WTC11 (cell line): ENCODE measurements at regions not wholly inside any gene's neighbourhood (a gene's known extent, or its start where the extent isn't known, plus 50 kb on each side); places are given as distances from the start of the nearest gene placed in this dataset.

Source experiments
- CREB1 ChIP-seq: sonication (generic); formaldehyde crosslinking; IDR thresholded peaks from 2 replicates; pipeline ENCODE4 v1.8.0; 2023; ENCODE audit warnings: mild to moderate bottlenecking, missing genetic modification reagents
- CTCF ChIP-seq: fragments of 200-600 bp; IDR thresholded peaks from 2 replicates; pipeline ENCODE4 v1.8.0; 2022; ENCODE audit warnings: antibody characterized with exemption
- HMGA2 ChIP-seq: fragments of 250-450 bp; sonication (Bioruptor Pico); IDR thresholded peaks from 2 replicates; pipeline ENCODE4 v1.4.0; 2021; ENCODE audit warnings: mild to moderate bottlenecking, moderate library complexity
- IRF1 ChIP-seq: sonication (generic); formaldehyde crosslinking; IDR thresholded peaks from 2 replicates; pipeline ENCODE4 v1.8.0; 2023; ENCODE audit warnings: missing genetic modification reagents
- ZBTB21 ChIP-seq: sonication (generic); formaldehyde crosslinking; IDR thresholded peaks from 2 replicates; pipeline ENCODE4 v1.8.1; 2023; ENCODE audit warnings: mild to moderate bottlenecking, missing genetic modification reagents, borderline replicate concordance
- ZNF121 ChIP-seq: sonication (generic); formaldehyde crosslinking; IDR thresholded peaks from 2 replicates; pipeline ENCODE4 v1.8.0; 2023; ENCODE audit warnings: missing genetic modification reagents
- TF ChIP-seq, protein P1 (sequence below): sonication (generic); formaldehyde crosslinking; IDR thresholded peaks from 2 replicates; pipeline ENCODE4 v1.8.1; 2023; ENCODE audit warnings: mild to moderate bottlenecking, missing genetic modification reagents, borderline replicate concordance
- TF ChIP-seq, protein P2 (sequence below): fragments of 250-450 bp; sonication (Bioruptor Pico); IDR thresholded peaks from 2 replicates; pipeline ENCODE4 v1.9.0; 2021; ENCODE audit warnings: moderate library complexity, mild to moderate bottlenecking, inconsistent platforms, borderline replicate concordance
- TF ChIP-seq, protein P3 (sequence below): sonication (generic); formaldehyde crosslinking; IDR thresholded peaks from 2 replicates; pipeline ENCODE4 v1.8.1; 2023; ENCODE audit warnings: mild to moderate bottlenecking, missing genetic modification reagents, moderate library complexity

DNA sequence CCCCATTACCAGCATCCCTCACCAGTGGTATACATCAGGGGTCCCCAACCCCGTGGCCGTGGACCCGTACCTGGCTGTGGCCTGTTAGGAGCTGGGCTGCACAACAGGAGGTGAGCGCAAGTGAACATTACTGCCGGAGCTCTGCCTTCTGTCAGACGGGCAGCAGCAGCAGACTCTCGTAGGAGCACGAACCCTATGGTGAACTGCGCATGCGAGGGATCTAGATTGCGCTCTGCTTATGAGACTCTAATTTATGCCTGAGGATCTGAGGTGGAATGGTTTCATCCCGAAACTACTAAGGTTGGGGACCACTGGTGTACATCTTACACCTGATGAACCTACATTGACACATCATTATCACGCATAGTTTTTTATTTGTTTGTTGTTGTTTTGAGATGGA is 52.8 kb upstream of the DHX15 start:
- TF ChIP-seq, protein P1, sequence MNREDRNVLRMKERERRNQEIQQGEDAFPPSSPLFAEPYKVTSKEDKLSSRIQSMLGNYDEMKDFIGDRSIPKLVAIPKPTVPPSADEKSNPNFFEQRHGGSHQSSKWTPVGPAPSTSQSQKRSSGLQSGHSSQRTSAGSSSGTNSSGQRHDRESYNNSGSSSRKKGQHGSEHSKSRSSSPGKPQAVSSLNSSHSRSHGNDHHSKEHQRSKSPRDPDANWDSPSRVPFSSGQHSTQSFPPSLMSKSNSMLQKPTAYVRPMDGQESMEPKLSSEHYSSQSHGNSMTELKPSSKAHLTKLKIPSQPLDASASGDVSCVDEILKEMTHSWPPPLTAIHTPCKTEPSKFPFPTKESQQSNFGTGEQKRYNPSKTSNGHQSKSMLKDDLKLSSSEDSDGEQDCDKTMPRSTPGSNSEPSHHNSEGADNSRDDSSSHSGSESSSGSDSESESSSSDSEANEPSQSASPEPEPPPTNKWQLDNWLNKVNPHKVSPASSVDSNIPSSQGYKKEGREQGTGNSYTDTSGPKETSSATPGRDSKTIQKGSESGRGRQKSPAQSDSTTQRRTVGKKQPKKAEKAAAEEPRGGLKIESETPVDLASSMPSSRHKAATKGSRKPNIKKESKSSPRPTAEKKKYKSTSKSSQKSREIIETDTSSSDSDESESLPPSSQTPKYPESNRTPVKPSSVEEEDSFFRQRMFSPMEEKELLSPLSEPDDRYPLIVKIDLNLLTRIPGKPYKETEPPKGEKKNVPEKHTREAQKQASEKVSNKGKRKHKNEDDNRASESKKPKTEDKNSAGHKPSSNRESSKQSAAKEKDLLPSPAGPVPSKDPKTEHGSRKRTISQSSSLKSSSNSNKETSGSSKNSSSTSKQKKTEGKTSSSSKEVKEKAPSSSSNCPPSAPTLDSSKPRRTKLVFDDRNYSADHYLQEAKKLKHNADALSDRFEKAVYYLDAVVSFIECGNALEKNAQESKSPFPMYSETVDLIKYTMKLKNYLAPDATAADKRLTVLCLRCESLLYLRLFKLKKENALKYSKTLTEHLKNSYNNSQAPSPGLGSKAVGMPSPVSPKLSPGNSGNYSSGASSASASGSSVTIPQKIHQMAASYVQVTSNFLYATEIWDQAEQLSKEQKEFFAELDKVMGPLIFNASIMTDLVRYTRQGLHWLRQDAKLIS (CRISPR knock-in tag): no peak
- TF ChIP-seq CTCF: no peak
- no peak for TF ChIP-seq IRF1
- no peak for TF ChIP-seq HMGA2
- TF ChIP-seq, protein P2, sequence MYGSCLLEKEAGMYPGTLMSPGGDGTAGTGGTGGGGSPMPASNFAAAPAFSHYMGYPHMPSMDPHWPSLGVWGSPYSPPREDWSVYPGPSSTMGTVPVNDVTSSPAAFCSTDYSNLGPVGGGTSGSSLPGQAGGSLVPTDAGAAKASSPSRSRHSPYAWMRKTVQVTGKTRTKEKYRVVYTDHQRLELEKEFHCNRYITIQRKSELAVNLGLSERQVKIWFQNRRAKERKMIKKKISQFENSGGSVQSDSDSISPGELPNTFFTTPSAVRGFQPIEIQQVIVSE: no peak
- TF ChIP-seq CREB1 (CRISPR knock-in tag): no peak
- TF ChIP-seq ZBTB21 (CRISPR knock-in tag): no peak
- no peak for TF ChIP-seq ZNF121 (CRISPR knock-in tag)
- TF ChIP-seq, protein P3, sequence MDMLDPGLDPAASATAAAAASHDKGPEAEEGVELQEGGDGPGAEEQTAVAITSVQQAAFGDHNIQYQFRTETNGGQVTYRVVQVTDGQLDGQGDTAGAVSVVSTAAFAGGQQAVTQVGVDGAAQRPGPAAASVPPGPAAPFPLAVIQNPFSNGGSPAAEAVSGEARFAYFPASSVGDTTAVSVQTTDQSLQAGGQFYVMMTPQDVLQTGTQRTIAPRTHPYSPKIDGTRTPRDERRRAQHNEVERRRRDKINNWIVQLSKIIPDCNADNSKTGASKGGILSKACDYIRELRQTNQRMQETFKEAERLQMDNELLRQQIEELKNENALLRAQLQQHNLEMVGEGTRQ (CRISPR knock-in tag): no peak
